ENCODE measurements at regions not wholly inside any gene's neighbourhood (a gene's known extent, or its start where the extent isn't known, plus 50 kb on each side); places are given as distances from the start of the nearest gene placed in this dataset.
"Not testable (repeated sequence)": the region's sequence is repeated elsewhere in the genome, so short reads cannot be mapped to it uniquely, and the experiment has no call there.

DNA sequence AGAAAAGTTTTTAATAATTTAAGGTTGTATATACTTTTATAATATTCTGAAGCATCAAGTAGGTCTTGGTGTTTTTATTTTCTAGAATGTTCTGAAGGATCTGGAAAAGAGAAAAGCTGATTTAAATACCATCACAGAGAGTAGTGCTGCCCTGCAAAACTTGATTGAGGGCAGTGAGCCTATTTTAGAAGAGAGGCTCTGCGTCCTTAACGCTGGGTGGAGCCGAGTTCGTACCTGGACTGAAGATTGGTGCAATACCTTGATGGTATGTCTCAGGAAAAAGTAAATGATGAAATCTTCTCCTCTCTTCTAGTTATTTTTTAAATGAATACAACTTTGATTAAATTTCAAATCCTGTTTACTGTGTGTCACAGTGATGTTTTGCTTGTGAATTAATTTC lies 225.7 kb downstream of the UTRN start:
- TF ChIP-seq, protein P1, sequence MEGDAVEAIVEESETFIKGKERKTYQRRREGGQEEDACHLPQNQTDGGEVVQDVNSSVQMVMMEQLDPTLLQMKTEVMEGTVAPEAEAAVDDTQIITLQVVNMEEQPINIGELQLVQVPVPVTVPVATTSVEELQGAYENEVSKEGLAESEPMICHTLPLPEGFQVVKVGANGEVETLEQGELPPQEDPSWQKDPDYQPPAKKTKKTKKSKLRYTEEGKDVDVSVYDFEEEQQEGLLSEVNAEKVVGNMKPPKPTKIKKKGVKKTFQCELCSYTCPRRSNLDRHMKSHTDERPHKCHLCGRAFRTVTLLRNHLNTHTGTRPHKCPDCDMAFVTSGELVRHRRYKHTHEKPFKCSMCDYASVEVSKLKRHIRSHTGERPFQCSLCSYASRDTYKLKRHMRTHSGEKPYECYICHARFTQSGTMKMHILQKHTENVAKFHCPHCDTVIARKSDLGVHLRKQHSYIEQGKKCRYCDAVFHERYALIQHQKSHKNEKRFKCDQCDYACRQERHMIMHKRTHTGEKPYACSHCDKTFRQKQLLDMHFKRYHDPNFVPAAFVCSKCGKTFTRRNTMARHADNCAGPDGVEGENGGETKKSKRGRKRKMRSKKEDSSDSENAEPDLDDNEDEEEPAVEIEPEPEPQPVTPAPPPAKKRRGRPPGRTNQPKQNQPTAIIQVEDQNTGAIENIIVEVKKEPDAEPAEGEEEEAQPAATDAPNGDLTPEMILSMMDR (conservative IDR thresholded peaks at IDR 0.05; ENCODE audit: low read length), result no peak
- no peak for DNase-seq (ENCODE audit: low read depth)

DNA sequence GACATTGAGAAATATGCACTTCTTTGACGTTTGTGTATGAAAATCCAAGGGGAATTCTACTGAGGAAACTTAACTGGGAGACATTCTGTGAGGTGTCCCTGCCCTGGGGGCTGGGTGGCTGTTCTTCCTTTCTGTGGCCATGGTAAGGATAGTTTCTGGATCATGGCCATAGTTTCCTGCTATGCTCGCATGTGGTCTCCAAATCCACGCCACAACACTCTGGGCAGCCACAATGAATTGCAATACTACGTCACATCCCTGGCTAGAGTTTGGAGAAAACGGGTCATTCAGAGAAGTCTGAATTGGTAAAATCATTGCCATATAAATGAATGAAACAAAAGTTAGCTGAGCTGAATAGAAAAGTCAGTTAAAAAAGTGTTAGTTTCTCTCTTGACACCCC lies 230.6 kb downstream of the UTRN start:
- H3K4me3 ChIP-seq (ENCODE audit: low read length), result no peak overlapping the region
- no peak for DNase-seq (ENCODE audit: low read depth)
- TF ChIP-seq, protein P1 (conservative IDR thresholded peaks at IDR 0.05; ENCODE audit: low read length), result no peak

More for the DNA sequence above, 225.7 kb downstream of the UTRN start:
- no peak overlapping the region for H3K4me3 ChIP-seq (ENCODE audit: low read length)

DNA sequence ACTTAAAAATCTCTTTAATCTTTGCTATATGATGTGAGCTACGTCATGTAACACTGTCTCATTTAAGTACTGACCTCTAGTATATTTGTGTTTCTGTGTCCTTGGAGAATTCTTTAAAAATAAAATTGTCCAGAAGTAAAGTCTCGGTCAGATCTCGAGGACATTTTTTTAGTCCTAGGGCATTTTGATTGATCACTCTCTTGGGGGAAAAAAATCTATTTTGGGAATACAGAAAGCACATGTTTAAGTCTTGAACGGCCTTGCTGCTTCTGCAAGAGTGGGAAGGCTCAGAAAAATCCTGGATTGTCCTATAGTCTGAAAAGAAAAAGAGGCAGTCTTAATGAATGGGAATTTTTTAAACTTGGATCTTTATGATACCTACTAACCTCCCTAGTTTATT lies 234.3 kb downstream of the UTRN start:
- H3K4me3 ChIP-seq (ENCODE audit: low read length), result no peak overlapping the region
- no peak for DNase-seq (ENCODE audit: low read depth)
- TF ChIP-seq, protein P1 (conservative IDR thresholded peaks at IDR 0.05; ENCODE audit: low read length), result no peak

DNA sequence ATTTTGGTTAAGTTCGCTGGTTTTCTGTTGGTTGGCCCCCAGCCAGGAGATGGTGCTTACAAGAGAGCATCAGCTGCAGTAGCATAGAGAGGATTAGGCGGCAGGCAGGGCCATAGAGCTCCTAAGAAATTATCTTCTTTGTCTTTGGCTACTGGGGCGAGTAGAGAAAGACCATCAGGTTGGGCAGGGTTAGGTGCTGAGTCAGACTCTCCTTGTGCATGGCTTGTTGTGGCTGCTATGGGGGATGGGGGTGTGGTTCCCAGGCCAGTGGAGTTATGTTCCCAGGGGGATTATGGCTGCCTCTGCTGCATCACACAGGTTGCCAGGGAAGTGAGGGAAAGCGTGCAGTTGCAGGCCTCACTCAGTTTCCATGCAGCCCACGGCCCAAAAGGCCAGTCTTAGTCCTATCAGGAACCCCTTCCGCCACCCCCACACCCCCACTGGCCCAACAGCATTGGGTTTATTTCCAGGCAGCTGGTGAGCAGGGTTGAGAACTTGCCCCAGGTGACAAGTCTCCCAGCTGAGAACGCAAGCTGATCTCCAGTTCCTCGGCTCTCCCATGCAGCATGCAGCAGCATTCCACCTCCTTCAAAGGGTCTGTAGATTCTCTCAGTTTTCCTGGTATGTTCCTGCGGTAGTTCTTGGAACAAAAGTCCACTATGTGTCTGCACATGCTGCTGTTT lies 243.7 kb downstream of the UTRN start:
- DNase-seq (ENCODE audit: low read depth), result peak; percentile 29

DNA sequence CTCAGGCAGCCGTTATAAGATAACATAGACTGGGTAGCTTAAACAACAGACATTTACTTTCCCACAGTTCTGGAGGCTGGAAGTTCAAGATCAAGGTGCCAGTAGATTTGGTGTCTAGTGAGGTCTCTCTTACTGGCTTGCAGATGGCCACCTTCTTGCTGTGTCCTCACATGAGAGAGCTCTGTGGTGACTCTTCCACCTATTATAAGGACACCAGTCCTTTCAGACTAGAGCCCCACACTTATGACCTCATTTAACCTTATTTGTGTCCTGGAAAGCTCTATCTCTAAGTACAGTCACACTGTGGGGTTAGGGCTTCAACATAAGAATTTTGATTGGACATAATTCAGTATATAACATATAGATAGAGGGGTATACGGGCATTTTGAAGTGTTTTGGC lies 245.0 kb downstream of the UTRN start:
- TF ChIP-seq, protein P1 (conservative IDR thresholded peaks at IDR 0.05; ENCODE audit: low read length), result no peak
- DNase-seq (ENCODE audit: low read depth), result no peak
- no peak overlapping the region for H3K4me3 ChIP-seq (ENCODE audit: low read length)

More for the DNA sequence above, 243.7 kb downstream of the UTRN start:
- TF ChIP-seq, protein P1 (conservative IDR thresholded peaks at IDR 0.05; ENCODE audit: low read length), result no peak
- H3K4me3 ChIP-seq (ENCODE audit: low read length), result no peak overlapping the region

DNA sequence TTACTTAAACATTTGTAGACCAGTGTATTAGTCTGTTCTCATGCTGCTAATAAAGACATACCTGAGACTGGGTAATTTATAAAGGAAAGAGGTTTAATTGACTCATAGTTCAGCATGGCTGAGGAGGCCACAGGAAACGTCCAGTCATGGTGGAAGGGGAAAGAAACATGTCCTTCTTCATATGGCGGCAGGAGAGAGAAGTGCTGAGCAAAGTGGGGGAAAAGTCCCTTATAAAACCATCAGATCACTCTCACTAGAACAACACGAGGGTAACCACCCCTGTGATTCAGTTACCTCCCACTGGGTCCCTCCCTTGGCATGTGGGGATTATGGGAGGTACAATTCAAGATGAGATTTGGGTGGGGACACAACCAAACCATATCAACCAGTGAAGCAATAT lies 247.1 kb downstream of the UTRN start:
- H3K4me3 ChIP-seq (ENCODE audit: low read length); DNase-seq (ENCODE audit: low read depth): not testable (repeated sequence)

DNA sequence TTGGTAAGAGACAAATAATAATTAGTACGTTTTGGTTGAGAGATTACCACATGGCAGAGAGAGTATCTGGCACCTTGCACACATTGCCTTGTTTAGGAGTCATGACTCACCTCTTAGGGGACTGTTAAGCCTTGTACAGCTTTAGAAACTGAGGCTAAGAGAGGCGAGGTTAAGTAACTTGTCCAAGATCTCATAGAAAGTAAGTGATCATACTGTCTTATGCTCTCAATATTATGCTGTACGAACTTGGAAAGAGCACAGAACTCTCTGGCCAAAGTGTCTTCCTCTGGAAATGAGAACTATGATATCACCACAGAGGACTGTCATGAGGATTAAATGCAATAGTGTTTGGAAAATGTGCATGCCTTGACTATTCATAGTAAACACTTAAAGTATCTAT lies 249.0 kb downstream of the UTRN start:
- H3K4me3 ChIP-seq (ENCODE audit: low read length), result no peak overlapping the region
- TF ChIP-seq, protein P1 (conservative IDR thresholded peaks at IDR 0.05; ENCODE audit: low read length), result no peak
- peak; percentile 3 for DNase-seq (ENCODE audit: low read depth)

Data from AG10803 (cell line).